Mammary epithelial cell (primary cell): ENCODE measurements at regions not wholly inside any gene's neighbourhood (a gene's known extent, or its start where the extent isn't known, plus 50 kb on each side); places are given as distances from the start of the nearest gene placed in this dataset.

ENCODE experiments used
- EZH2 ChIP-seq: IDR thresholded peaks from 2 replicates; pipeline ENCODE4 v1.6.1; 2012; ENCODE audit warnings: low read length, inconsistent platforms, borderline replicate concordance
- TF ChIP-seq, protein P1 (sequence below), 2 donors: IDR thresholded peaks in 1 of 2; conservative IDR thresholded peaks in 1 of 2; 2 replicates each; pipeline ENCODE4 v1.5.1; 2011 to 2012; ENCODE audit warnings: inconsistent platforms in 2 of 2, low read length in 2 of 2, mild to moderate bottlenecking in 2 of 2, control low read depth in 1 of 2, low read depth in 1 of 2; ENCODE audit not compliant: insufficient read depth in 1 of 2; ENCODE audit errors: extremely low read depth in 1 of 2

DNA sequence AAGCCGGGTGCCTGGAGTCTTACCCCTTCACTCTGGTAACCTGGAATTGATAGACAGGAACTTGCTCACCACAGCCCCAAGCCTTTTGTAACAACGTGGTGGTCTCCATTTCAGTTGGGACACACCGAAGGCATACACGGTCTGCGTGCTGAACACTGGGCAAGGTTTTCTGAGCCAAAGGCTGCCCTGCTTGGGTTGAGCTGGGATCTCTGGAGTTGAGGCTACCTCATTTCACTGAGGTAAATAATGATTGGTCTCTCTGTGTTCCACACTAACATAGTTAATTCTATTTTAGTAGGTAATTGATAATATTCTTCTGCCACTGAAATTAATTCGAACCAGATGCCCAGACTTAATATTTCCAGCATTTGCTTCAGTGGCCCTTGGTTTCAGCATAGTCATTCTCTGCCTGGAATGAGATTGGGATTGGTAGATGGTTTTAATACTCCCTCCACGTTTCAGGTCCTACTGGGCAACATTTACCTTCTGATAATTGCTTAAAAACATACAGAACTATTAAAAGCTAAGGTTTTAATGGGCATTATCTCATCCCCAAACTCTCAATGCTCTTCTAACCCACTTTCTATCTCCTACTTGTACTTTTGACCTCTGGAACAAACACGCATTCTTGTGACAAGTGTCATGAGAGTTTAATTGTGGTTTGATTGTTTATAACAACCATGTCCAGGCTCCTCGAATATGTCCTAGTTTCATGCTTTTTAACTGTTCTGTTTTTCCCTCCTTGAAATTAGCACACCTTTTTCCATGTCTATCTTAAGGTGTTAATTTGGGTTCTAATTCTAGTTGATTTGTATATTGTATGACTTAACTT is 202.3 kb upstream of the KLF6 start:
- TF ChIP-seq, protein P1, sequence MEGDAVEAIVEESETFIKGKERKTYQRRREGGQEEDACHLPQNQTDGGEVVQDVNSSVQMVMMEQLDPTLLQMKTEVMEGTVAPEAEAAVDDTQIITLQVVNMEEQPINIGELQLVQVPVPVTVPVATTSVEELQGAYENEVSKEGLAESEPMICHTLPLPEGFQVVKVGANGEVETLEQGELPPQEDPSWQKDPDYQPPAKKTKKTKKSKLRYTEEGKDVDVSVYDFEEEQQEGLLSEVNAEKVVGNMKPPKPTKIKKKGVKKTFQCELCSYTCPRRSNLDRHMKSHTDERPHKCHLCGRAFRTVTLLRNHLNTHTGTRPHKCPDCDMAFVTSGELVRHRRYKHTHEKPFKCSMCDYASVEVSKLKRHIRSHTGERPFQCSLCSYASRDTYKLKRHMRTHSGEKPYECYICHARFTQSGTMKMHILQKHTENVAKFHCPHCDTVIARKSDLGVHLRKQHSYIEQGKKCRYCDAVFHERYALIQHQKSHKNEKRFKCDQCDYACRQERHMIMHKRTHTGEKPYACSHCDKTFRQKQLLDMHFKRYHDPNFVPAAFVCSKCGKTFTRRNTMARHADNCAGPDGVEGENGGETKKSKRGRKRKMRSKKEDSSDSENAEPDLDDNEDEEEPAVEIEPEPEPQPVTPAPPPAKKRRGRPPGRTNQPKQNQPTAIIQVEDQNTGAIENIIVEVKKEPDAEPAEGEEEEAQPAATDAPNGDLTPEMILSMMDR (conservative IDR thresholded peaks at IDR 0.05 in 1 of 2, IDR thresholded peaks at IDR 0.05 in 1 of 2; ENCODE audit: extremely low read depth in 1 of 2, insufficient read depth in 1 of 2, low read depth in 1 of 2, low read length in 2 of 2), result no peak
- no peak for TF ChIP-seq EZH2
